Upper lobe of left lung (tissue), 6 donors: ENCODE measurements at regions not wholly inside any gene's neighbourhood (a gene's known extent, or its start where the extent isn't known, plus 50 kb on each side); places are given as distances from the start of the nearest gene placed in this dataset.

ENCODE experiments used
- ATAC-seq, 2 donors: fragments of 200-7000 bp; cut with Tn5 transposase; one replicate each; pipeline ENCODE4 v1.9.1; 2022; ENCODE audit warnings: mild to moderate bottlenecking in 2 of 2, moderate library complexity in 2 of 2; ENCODE audit not compliant: low FRiP score in 2 of 2
- DNase-seq, 2 donors: peaks; one replicate each; pipeline ENCODE4 v3.0.0-alpha.2; 2019 to 2020
- H3K27ac ChIP-seq, 4 donors: fragments of 200-600 bp; sonication (generic); one replicate each; pipeline ENCODE4 v1.5.1; 2016 to 2019
- H3K27me3 ChIP-seq, 4 donors: fragments of 200-600 bp; sonication (generic); one replicate each; pipeline ENCODE4 v1.5.1; 2017 to 2019
- H3K36me3 ChIP-seq, 4 donors: fragments of 200-600 bp; sonication (generic); one replicate each; pipeline ENCODE4 v1.5.1; 2016 to 2019
- H3K4me1 ChIP-seq, 4 donors: fragments of 200-600 bp; sonication (generic); one replicate each; pipeline ENCODE4 v1.5.1; 2018 to 2019
- H3K4me3 ChIP-seq, 4 donors: fragments of 200-600 bp; sonication (generic); one replicate each; pipeline ENCODE4 v1.5.1; 2017 to 2019; ENCODE audit warnings: mild to moderate bottlenecking in 2 of 4, moderate library complexity in 1 of 4
- H3K9me3 ChIP-seq, 4 donors: fragments of 200-600 bp; sonication (generic); one replicate each; pipeline ENCODE4 v1.5.1; 2018 to 2019
- EP300 ChIP-seq, 4 donors: sonication (generic); formaldehyde crosslinking; IDR thresholded peaks; one replicate each; pipeline ENCODE4 v1.5.1; 2017; ENCODE audit warnings: antibody characterized with exemption in 4 of 4, control low read depth in 2 of 4
- POLR2A ChIP-seq, 4 donors: fragments of 450-650 bp; IDR thresholded peaks; one replicate each; pipeline ENCODE4 v1.5.1; 2016 to 2017; ENCODE audit warnings: antibody characterized with exemption in 4 of 4, mild to moderate bottlenecking in 2 of 4
- POLR2AphosphoS5 ChIP-seq, 2 donors: sonication (generic); formaldehyde crosslinking; IDR thresholded peaks; one replicate each; pipeline ENCODE4 v1.5.1; 2017; ENCODE audit warnings: antibody characterized with exemption in 2 of 2
- WGBS, 2 donors: methylation state at CpG; one replicate each; pipeline ENCODE4 v1.1.5; 2017 to 2018; 5-methylcytosine and 5-hydroxymethylcytosine counted together
- TF ChIP-seq, protein P1 (sequence below), 6 experiments: fragments of 450-650 bp in 4 of 6; fragments of 200-600 bp in 2 of 6; sonication (generic) in 2 of 6; IDR thresholded peaks; one replicate each; pipeline ENCODE4 v1.5.1; 2016 to 2019; ENCODE audit warnings: antibody characterized with exemption in 6 of 6
- donor health status: DM: no; HTN: no; CAD: no; lungs with moderate emphysema.
- donor health status: DM: no; HTN: yes; CAD: no; lungs with severe emphysema.

GRCh38 chr3:182389071-182389815 lies 404.1 kb upstream of the ATP11B start:
- DNase-seq (no peak), ATAC-seq (no peak)
- TF ChIP-seq, protein P1, sequence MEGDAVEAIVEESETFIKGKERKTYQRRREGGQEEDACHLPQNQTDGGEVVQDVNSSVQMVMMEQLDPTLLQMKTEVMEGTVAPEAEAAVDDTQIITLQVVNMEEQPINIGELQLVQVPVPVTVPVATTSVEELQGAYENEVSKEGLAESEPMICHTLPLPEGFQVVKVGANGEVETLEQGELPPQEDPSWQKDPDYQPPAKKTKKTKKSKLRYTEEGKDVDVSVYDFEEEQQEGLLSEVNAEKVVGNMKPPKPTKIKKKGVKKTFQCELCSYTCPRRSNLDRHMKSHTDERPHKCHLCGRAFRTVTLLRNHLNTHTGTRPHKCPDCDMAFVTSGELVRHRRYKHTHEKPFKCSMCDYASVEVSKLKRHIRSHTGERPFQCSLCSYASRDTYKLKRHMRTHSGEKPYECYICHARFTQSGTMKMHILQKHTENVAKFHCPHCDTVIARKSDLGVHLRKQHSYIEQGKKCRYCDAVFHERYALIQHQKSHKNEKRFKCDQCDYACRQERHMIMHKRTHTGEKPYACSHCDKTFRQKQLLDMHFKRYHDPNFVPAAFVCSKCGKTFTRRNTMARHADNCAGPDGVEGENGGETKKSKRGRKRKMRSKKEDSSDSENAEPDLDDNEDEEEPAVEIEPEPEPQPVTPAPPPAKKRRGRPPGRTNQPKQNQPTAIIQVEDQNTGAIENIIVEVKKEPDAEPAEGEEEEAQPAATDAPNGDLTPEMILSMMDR (IDR thresholded peaks at IDR 0.05), result no peak
- TF ChIP-seq EP300 (IDR thresholded peaks at IDR 0.05), result no peak
- no peak for TF ChIP-seq POLR2AphosphoS5 (IDR thresholded peaks at IDR 0.05)
- no peak for TF ChIP-seq POLR2A (IDR thresholded peaks at IDR 0.05)
- 66 to 72% methylated on average over 2 of the region's 2 CpGs for WGBS, 2 donors
- no peak overlapping the region for H3K4me3 ChIP-seq
- no peaks in the 10 kb centered on the region for H3K36me3 ChIP-seq
- H3K4me1 ChIP-seq, result no peaks in the 10 kb centered on the region
- H3K27ac ChIP-seq, result no peak overlapping the region
- H3K9me3 ChIP-seq, result no peaks in the 10 kb centered on the region
- no peaks in the 10 kb centered on the region for H3K27me3 ChIP-seq

DNA sequence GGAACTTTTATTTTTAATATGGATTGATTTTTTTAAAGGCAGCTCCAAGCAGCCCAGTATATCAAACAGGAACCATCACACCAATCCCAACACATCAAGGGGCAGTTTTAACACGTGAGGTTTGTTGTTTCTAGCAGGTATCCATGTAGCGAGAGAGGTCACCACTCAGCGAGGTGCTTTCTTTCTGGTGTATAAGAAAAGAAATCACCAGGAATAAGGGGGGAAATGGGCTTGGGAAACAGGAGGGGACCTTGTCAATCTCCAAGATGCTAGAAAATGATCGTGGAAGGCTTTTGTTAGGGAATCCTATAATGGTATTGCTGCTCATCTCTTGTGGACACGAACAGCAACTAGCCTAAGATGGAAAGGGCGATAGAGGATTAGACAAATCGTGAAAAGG lies 402.9 kb upstream of the ATP11B start:
- no peak for ATAC-seq
- TF ChIP-seq EP300 (IDR thresholded peaks at IDR 0.05) (no peak), POLR2A (IDR thresholded peaks at IDR 0.05) (no peak), POLR2AphosphoS5 (IDR thresholded peaks at IDR 0.05) (no peak)
- TF ChIP-seq, protein P1 (IDR thresholded peaks at IDR 0.05), result no peak
- 80 to 81% methylated on average over 7 of the region's 7 CpGs for WGBS, 2 donors

DNA sequence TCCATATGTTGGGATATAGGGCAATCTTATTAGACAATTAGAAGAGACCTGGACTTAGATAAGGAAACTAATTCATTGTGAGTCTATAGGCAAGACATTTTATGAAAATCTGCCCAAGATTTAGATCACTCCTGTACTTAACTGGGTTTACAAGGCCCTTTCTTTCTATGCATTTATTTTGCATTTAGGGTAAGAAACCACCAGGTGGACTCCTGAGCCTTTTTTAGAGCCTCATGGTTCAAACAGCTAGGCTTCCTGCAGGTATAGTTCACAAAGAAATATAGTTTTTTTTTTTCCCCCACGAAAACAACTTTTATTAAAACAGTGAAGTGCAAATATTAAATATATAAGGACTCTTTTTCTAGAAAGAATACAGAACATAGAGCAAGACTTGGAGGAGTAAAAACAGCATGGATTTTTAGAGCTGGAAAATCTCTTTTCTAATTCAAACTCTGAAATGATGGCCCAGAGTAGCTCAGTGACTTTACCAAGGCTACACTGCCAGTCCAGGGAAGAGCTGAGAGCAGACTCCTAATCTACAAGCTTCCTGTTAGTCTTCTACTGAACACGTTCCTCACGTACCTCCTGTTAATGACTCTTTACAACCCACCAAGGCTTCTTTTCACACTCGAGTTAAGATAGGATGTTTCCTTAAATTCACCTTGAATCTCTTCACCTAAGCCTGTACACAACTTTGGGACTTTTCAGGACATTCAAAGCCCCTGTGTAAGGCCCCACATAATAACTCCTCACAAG lies 400.9 kb upstream of the ATP11B start:
- Histone ChIP-seq H3K27me3 (no peaks in the 10 kb centered on the region), H3K36me3 (no peaks in the 10 kb centered on the region), H3K9me3 (no peaks in the 10 kb centered on the region), H3K4me3 (no peak overlapping the region), H3K4me1 (no peaks in the 10 kb centered on the region), H3K27ac (no peak overlapping the region)
- DNase-seq, result no peak
- 42 to 53% methylated on average over 4 of the region's 4 CpGs for WGBS, 2 donors
- TF ChIP-seq, protein P1 (IDR thresholded peaks at IDR 0.05), result no peak
- TF ChIP-seq POLR2A (IDR thresholded peaks at IDR 0.05), result no peak
- TF ChIP-seq POLR2AphosphoS5 (IDR thresholded peaks at IDR 0.05), result no peak
- no peak for TF ChIP-seq EP300 (IDR thresholded peaks at IDR 0.05)
- no peak for ATAC-seq

More for the DNA sequence above, 402.9 kb upstream of the ATP11B start:
- Histone ChIP-seq H3K9me3 (no peaks in the 10 kb centered on the region), H3K36me3 (no peaks in the 10 kb centered on the region), H3K27ac (no peak overlapping the region), H3K4me3 (no peak overlapping the region), H3K4me1 (no peaks in the 10 kb centered on the region), H3K27me3 (no peaks in the 10 kb centered on the region)
- no peak for DNase-seq

DNA sequence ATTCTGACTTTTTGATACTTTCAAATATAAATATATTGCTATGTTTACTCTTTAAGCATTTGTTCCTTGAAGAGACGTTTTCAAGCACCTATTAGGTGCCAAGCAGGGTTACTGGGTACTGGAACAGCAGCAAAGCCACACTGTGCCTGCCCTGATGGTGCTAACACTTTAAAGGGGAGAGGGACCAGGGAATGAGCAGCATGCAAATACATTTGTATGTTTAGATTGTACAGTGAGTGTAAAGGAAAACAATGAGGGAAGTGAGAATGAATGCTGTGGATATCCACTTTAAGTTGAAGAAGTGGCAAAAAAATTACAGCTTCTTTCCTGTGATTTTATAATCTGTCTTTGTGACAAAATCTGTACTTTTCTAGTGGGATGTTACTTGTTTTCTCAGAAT lies 400.2 kb upstream of the ATP11B start:
- no peaks in the 10 kb centered on the region for H3K4me1 ChIP-seq
- no peak for DNase-seq
- 13 to 40% methylated on average over 1 of the region's 1 CpG for WGBS, 2 donors
- no peak overlapping the region for H3K27ac ChIP-seq
- H3K9me3 ChIP-seq, result no peaks in the 10 kb centered on the region
- no peak for ATAC-seq
- H3K27me3 ChIP-seq, result no peaks in the 10 kb centered on the region
- no peaks in the 10 kb centered on the region for H3K36me3 ChIP-seq
- H3K4me3 ChIP-seq, result no peak overlapping the region
- no peak for TF ChIP-seq POLR2AphosphoS5 (IDR thresholded peaks at IDR 0.05)
- TF ChIP-seq POLR2A (IDR thresholded peaks at IDR 0.05), result no peak
- no peak for TF ChIP-seq EP300 (IDR thresholded peaks at IDR 0.05)
- TF ChIP-seq, protein P1 (IDR thresholded peaks at IDR 0.05), result no peak
